ENCODE measurements at regions not wholly inside any gene's neighbourhood (a gene's known extent, or its start where the extent isn't known, plus 50 kb on each side); places are given as distances from the start of the nearest gene placed in this dataset.

GRCh38 chr10:4639960-4640359 is 186.0 kb upstream of the AKR1E2 start:
- H3K4me1 ChIP-seq (ENCODE audit: control insufficient read depth, extremely low read depth, insufficient read depth, low read length) = peaks cover 11% of the 10 kb centered on the region
- H3K9me1 ChIP-seq (replicated peaks; ENCODE audit: control insufficient read depth, extremely low read depth, insufficient read depth, low read length) = no peaks in the 10 kb centered on the region
- no peak overlapping the region for H3K27ac ChIP-seq (ENCODE audit: insufficient read depth, low read depth, low read length)
- no peak overlapping the region for H3K4me3 ChIP-seq (replicated peaks in 1 of 3; ENCODE audit: insufficient read depth in 1 of 3, low read depth in 1 of 3, low read length in 3 of 3)
- no peaks in the 10 kb centered on the region for H4K20me1 ChIP-seq (replicated peaks; ENCODE audit: control insufficient read depth, extremely low read depth, insufficient read depth, low read length)
- DNase-seq (ENCODE audit: low read depth, low spot score) (peak; percentile 39), FAIRE-seq (no peak)
- ChIA-PET CTCF (no interaction called here), POLR2A (no interaction called here)
- H3K4me2 ChIP-seq (ENCODE audit: insufficient read depth, low read length) = no peak overlapping the region
- dilution Hi-C loops (cut with MboI; ENCODE audit: extremely low pct_ligation_motif_present, low sequenced_read_pairs) = no loop called here
- H2AFZ ChIP-seq (ENCODE audit: low read depth, low read length) = no peak overlapping the region
- no peaks in the 10 kb centered on the region for H3K27me3 ChIP-seq (ENCODE audit: control insufficient read depth in 2 of 2, insufficient read depth in 2 of 2, low read length in 2 of 2)
- H3K36me3 ChIP-seq (ENCODE audit: control insufficient read depth in 2 of 2, extremely low read depth in 1 of 2, insufficient read depth in 2 of 2, low read length in 2 of 2) = peaks cover 0 to 3% of the 10 kb centered on the region in 2 experiments
- TF ChIP-seq CTCF (IDR thresholded peaks at IDR 0.05; ENCODE audit: extremely low read depth in 1 of 2, insufficient read depth in 1 of 2, low read depth in 1 of 2, low read length in 2 of 2) (no peak), MYC (IDR thresholded peaks at IDR 0.05; ENCODE audit: low read depth, low read length) (no peak), EZH2 (IDR thresholded peaks at IDR 0.05; ENCODE audit: borderline replicate concordance, low read depth, low read length, severe bottlenecking) (no peak), MAX (IDR thresholded peaks at IDR 0.05; ENCODE audit: insufficient read depth, insufficient read length) (no peak), POLR2AphosphoS5 (IDR thresholded peaks at IDR 0.05; ENCODE audit: insufficient read depth, low read depth, low read length) (no peak), FOS (IDR thresholded peaks at IDR 0.05; ENCODE audit: borderline replicate concordance, insufficient read depth, low read length) (no peak), GATA2 (IDR thresholded peaks at IDR 0.05; ENCODE audit: insufficient read depth, insufficient read length, low read depth, low read length) (no peak), JUN (IDR thresholded peaks at IDR 0.05; ENCODE audit: borderline replicate concordance, insufficient read depth, insufficient read length, low read depth) (no peak), POLR2A (IDR thresholded peaks at IDR 0.05; ENCODE audit: low read depth, low read length) (no peak)
- no peaks in the 10 kb centered on the region for H3K79me2 ChIP-seq (ENCODE audit: control insufficient read depth, insufficient read depth, low read length)
- no peaks in the 10 kb centered on the region for H3K9me3 ChIP-seq (replicated peaks; ENCODE audit: control insufficient read depth, insufficient read depth, low read length)
- H3K9ac ChIP-seq (replicated peaks; ENCODE audit: extremely low read depth, insufficient read depth, low read length) = no peak overlapping the region
- intact Hi-C loops (cut with micrococcal nuclease) = no loop called here
- no TSS peak for BruUV-seq (replicated peaks)
